ENCODE measurements at regions not wholly inside any gene's neighbourhood (a gene's known extent, or its start where the extent isn't known, plus 50 kb on each side); places are given as distances from the start of the nearest gene placed in this dataset.

DNA sequence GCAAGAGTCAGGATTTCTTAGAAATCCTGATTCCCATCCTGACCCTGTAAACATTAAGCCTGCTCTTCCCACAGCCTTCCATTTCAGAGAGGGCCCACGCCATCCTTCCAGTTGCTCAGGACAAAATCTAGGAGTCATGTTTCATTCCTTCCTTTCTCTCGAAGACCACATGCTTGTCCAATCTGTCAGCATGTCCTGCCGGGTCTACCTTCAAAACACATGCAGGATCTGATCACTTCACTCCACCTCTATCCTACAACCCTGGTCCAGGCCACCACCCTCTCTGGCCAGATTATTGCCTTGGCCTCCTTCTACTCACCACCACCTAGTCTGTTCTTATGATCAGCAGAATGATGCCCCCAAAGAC is 79.8 kb downstream of the C5orf15 start:
- Histone ChIP-seq H3K27ac (replicated peaks) (no peak overlapping the region), H3K4me3 (replicated peaks; ENCODE audit: insufficient read depth, low read length) (no peak overlapping the region), H3K27me3 (ENCODE audit: insufficient read depth, poor library complexity, severe bottlenecking) (no peaks in the 10 kb centered on the region)
- no peak for TF ChIP-seq REST (IDR thresholded peaks at IDR 0.05; ENCODE audit: insufficient replicate concordance, low read depth)
- DNase-seq (ENCODE audit: low read depth in 1 of 2, low spot score in 1 of 2), result no peak

DNA sequence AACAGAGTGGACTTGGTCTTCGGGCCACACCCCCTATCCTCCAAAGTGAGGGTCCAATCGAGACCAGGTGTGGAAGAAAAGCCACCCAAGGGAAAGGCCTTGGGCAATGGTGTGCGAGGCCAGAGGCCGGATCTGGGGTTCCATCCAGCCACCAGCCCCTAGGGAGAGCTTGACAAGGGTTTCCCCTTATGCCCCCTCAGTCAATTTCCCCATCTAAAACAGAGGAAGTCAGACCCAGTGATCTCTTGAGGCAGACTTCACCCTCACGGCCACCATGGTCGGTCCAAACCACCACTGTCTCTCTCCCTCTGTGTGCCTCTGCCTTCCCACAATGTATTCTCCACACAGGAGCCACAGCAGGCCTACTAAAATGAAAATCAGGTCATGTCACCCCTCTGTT is 82.9 kb downstream of the C5orf15 start:
- Histone ChIP-seq H3K27ac (replicated peaks) (no peak overlapping the region), H3K4me3 (replicated peaks; ENCODE audit: insufficient read depth, low read length) (no peak overlapping the region), H3K27me3 (ENCODE audit: insufficient read depth, poor library complexity, severe bottlenecking) (no peaks in the 10 kb centered on the region)
- no peak for DNase-seq (ENCODE audit: low read depth in 1 of 2, low spot score in 1 of 2)
- TF ChIP-seq SPI1 (IDR thresholded peaks at IDR 0.05; ENCODE audit: borderline replicate concordance, low read depth) (no peak), CTCF (IDR thresholded peaks at IDR 0.05; ENCODE audit: insufficient read depth, low read length) (no peak), REST (IDR thresholded peaks at IDR 0.05; ENCODE audit: insufficient replicate concordance, low read depth) (no peak), GABPA (IDR thresholded peaks at IDR 0.05; ENCODE audit: low read depth) (no peak), POLR2AphosphoS5 (IDR thresholded peaks at IDR 0.05; ENCODE audit: low read depth) (no peak)

DNA sequence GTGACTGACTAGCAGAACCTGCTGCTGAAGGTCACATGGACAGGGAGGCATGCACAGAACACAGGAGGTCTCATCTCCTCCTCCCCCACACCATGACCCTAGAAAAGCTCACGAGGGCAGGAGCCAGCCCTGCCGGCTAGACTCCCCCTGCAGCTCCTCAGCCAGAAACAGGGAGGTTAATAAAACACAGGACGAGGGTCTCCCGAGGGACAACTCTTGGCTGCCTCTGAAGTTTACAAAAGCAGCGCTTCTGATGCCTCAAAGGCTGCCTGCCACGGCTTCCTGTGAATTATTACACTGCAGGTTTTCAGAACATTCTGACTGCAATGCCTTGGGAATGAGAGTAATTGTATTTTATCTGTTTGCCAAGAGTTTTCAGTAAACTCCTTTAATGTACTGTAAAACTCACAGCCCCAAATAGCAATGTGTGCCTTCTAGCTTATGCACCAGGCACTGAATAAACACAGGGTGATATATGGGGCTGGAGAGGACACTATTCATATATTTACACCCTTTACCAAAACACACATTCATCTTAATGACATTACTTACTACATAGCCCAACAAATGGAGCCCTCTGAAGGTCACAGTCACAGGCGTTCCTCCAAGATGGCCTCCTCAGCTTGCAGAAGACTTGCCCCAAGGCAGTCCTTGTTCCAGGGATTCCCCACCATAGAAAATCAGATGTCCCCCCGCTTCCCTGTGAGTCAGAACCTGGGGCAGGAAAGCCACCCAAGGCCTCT is 83.7 kb downstream of the C5orf15 start:
- no peak for TF ChIP-seq CTCF (IDR thresholded peaks at IDR 0.05; ENCODE audit: insufficient read depth, low read length)
- no peak for TF ChIP-seq SPI1 (IDR thresholded peaks at IDR 0.05; ENCODE audit: borderline replicate concordance, low read depth)
- TF ChIP-seq REST (IDR thresholded peaks at IDR 0.05; ENCODE audit: insufficient replicate concordance, low read depth), result no peak
- no peak for TF ChIP-seq POLR2AphosphoS5 (IDR thresholded peaks at IDR 0.05; ENCODE audit: low read depth)
- no peak for TF ChIP-seq GABPA (IDR thresholded peaks at IDR 0.05; ENCODE audit: low read depth)
- Histone ChIP-seq H3K4me3 (replicated peaks; ENCODE audit: insufficient read depth, low read length) (no peak overlapping the region), H3K27ac (replicated peaks) (no peak overlapping the region), H3K27me3 (ENCODE audit: insufficient read depth, poor library complexity, severe bottlenecking) (no peaks in the 10 kb centered on the region)
- DNase-seq (ENCODE audit: low read depth in 1 of 2, low spot score in 1 of 2), result no peak

Data from HL-60 (cell line).